DOHH2 (cell line): ENCODE measurements at regions not wholly inside any gene's neighbourhood (a gene's known extent, or its start where the extent isn't known, plus 50 kb on each side); places are given as distances from the start of the nearest gene placed in this dataset.

Experiments used
- H3F3A ChIP-seq: fragments of 200-600 bp; sonication (generic), shearing (Covaris generic); 2 replicates; pipeline ENCODE4 v1.6.0; 2016; ENCODE audit warnings: antibody characterized with exemption, mild to moderate bottlenecking; ENCODE audit not compliant: control insufficient read depth, insufficient read depth
- H3K27ac ChIP-seq: fragments of 200-600 bp; sonication (generic); 2 replicates; pipeline ENCODE4 v1.5.1; 2014; ENCODE audit warnings: low read depth, mild to moderate bottlenecking, low read length, moderate library complexity
- H3K27me3 ChIP-seq: fragments of 200-600 bp; sonication (generic); 2 replicates; pipeline ENCODE4 v1.6.1; 2014; ENCODE audit warnings: mild to moderate bottlenecking, low read length, mixed read lengths; ENCODE audit not compliant: control insufficient read depth
- H3K36me3 ChIP-seq: fragments of 200-600 bp; sonication (generic); 2 replicates; pipeline ENCODE4 v1.6.1; 2014; ENCODE audit warnings: mild to moderate bottlenecking, low read length, moderate library complexity, mixed read lengths; ENCODE audit not compliant: control insufficient read depth
- H3K4me1 ChIP-seq: fragments of 200-600 bp; sonication (generic); 2 replicates; pipeline ENCODE4 v1.6.1; 2014; ENCODE audit warnings: mild to moderate bottlenecking, low read length, mixed read lengths; ENCODE audit not compliant: control insufficient read depth
- H3K4me2 ChIP-seq: fragments of 200-600 bp; sonication (generic); 2 replicates; pipeline ENCODE4 v1.6.0; 2014; ENCODE audit warnings: mild to moderate bottlenecking, low read length, moderate library complexity
- H3K4me3 ChIP-seq: fragments of 200-600 bp; sonication (generic); 2 replicates; pipeline ENCODE4 v1.5.1; 2014; ENCODE audit warnings: mild to moderate bottlenecking, low read length, mixed read lengths
- H3K79me2 ChIP-seq: fragments of 200-600 bp; sonication (generic); 2 replicates; pipeline ENCODE4 v1.6.1; 2014; ENCODE audit warnings: mild to moderate bottlenecking, low read length, mixed read lengths; ENCODE audit not compliant: control insufficient read depth
- H3K9me2 ChIP-seq: fragments of 200-600 bp; sonication (generic); replicated peaks from 2 replicates; pipeline ENCODE4 v1.6.1; 2014; ENCODE audit warnings: mild to moderate bottlenecking, low read length, mixed read lengths; ENCODE audit not compliant: control insufficient read depth
- H3K9me3 ChIP-seq: fragments of 200-600 bp; sonication (generic); 2 replicates; pipeline ENCODE4 v1.6.1; 2014; ENCODE audit warnings: antibody characterized with exemption, low read length, mixed read lengths; ENCODE audit not compliant: control insufficient read depth, insufficient read depth
- H4K20me1 ChIP-seq: fragments of 200-600 bp; sonication (generic); 2 replicates; pipeline ENCODE4 v1.6.0; 2014; ENCODE audit warnings: low read depth, mild to moderate bottlenecking, antibody characterized with exemption, low read length, moderate library complexity; ENCODE audit not compliant: control insufficient read depth, insufficient read depth
- EZH2phosphoT487 ChIP-seq: fragments of 200-600 bp; sonication (generic); IDR thresholded peaks from 2 replicates; pipeline ENCODE4 v1.6.1; 2017; ENCODE audit warnings: borderline replicate concordance, mild to moderate bottlenecking, antibody characterized with exemption, low read length, moderate library complexity, mixed read lengths
- TF ChIP-seq, protein P1 (sequence below): fragments of 200-600 bp; sonication (generic); IDR thresholded peaks from one replicate; pipeline ENCODE4 v1.5.1; 2014; ENCODE audit warnings: antibody characterized with exemption, mild to moderate bottlenecking, low read depth, low read length; ENCODE audit not compliant: poor library complexity, severe bottlenecking

DNA sequence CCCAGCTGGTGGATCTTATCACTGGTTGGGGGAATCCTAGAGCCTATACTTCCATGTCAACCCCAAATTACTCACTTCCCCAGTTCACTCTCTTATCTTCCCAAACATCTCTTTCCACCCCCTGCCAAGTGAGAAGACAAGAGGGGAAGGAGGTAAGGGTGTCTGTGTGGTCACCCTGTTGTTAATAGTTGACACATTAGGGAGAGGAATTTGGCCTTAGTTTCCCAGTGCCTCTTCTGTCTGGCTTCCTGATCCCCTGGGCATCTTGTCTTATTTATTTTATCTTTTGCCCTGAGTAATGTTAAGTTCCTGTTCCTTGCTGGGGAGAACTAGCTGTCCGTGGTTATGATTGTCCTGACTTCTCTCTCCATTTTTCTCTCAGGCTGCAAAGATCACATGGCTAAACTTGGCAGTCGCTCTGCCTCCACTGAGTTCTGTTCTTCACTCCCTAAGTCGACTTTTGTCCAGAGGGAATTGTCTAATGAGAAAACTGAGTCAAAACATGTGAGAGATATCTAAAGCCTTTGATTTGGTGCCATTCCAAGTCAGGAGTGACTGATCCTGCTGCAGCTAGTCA lies 157.1 kb upstream of the SYT6 start:
- Histone ChIP-seq H3K27ac (no peak overlapping the region), H3K36me3 (no peaks in the 10 kb centered on the region), H3K27me3 (no peaks in the 10 kb centered on the region), H4K20me1 (no peaks in the 10 kb centered on the region), H3K9me3 (no peaks in the 10 kb centered on the region), H3K4me3 (no peak overlapping the region), H3K79me2 (no peaks in the 10 kb centered on the region), H3K4me2 (no peak overlapping the region), H3K9me2 (no peaks in the 10 kb centered on the region), H3F3A (no peaks in the 10 kb centered on the region), H3K4me1 (no peaks in the 10 kb centered on the region)
- TF ChIP-seq, protein P1, sequence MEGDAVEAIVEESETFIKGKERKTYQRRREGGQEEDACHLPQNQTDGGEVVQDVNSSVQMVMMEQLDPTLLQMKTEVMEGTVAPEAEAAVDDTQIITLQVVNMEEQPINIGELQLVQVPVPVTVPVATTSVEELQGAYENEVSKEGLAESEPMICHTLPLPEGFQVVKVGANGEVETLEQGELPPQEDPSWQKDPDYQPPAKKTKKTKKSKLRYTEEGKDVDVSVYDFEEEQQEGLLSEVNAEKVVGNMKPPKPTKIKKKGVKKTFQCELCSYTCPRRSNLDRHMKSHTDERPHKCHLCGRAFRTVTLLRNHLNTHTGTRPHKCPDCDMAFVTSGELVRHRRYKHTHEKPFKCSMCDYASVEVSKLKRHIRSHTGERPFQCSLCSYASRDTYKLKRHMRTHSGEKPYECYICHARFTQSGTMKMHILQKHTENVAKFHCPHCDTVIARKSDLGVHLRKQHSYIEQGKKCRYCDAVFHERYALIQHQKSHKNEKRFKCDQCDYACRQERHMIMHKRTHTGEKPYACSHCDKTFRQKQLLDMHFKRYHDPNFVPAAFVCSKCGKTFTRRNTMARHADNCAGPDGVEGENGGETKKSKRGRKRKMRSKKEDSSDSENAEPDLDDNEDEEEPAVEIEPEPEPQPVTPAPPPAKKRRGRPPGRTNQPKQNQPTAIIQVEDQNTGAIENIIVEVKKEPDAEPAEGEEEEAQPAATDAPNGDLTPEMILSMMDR, result no peak
- no peak for TF ChIP-seq EZH2phosphoT487

DNA sequence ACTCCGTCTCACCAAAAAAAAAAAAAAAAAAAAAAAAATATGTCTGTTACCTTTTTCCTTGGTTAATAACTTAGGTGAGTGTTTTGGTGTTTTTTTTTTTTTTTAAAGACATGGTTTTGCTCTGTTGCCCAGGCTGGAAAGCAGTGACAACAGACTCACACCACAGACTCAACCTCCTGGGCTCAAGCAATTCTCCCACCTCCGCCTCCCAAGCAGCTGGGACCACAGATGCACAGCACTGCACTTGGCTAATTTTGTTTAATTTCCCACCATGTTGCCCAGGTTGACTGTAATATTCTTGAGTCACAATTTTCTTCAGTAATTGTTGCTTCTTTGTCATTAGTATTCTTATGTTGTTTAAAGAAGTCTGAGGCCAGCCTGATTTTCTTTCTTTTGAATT lies 149.2 kb upstream of the SYT6 start:
- H3K27ac ChIP-seq, result no peak overlapping the region
- H3K4me1 ChIP-seq, result no peaks in the 10 kb centered on the region
- no peak overlapping the region for H3K4me2 ChIP-seq
- no peaks in the 10 kb centered on the region for H4K20me1 ChIP-seq
- H3K27me3 ChIP-seq, result 0 out of 2 replicates have a peak, but pooled peaks cover 4% of the 10 kb centered on the region
- no peaks in the 10 kb centered on the region for H3K9me2 ChIP-seq
- no peak for TF ChIP-seq EZH2phosphoT487
- TF ChIP-seq, protein P1, result no peak
- no peaks in the 10 kb centered on the region for H3F3A ChIP-seq
- no peak overlapping the region for H3K4me3 ChIP-seq
- no peaks in the 10 kb centered on the region for H3K9me3 ChIP-seq
- no peaks in the 10 kb centered on the region for H3K79me2 ChIP-seq
- H3K36me3 ChIP-seq, result no peaks in the 10 kb centered on the region

DNA sequence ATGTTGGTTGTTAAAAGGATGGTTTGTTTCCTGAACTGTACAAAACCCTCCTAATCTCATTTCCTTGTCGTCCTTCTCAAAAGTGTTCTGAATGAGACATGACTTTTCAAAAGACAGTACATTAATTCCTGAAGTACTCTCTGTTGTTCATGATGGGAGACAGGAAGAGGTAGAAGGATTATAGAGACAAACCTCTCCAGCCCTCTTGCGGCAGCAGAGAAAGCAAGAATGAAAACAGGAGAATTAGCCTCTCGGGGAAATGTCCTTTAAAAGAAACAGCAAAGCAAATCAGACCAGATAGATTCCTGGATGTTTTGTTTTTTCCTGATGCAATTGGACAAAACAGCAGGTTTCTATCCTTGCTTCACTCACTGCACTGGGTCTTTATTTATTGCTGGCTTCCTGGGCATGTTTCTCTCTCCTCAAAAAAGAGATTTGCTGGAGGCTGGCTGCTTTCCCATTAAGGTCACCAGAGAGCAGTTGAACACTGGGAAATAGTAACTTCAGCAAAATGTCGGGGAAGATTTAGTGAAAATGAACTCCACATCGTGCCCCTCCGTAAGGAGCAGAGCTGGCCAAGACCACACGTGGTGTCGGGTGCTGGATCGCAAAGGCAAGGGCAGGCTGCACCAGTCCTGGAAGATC lies 145.8 kb upstream of the SYT6 start:
- no peaks in the 10 kb centered on the region for H3K79me2 ChIP-seq
- TF ChIP-seq, protein P1, result no peak
- TF ChIP-seq EZH2phosphoT487, result no peak
- no peaks in the 10 kb centered on the region for H3K36me3 ChIP-seq

More for the DNA sequence above, 145.8 kb upstream of the SYT6 start:
- no peak overlapping the region for H3K27ac ChIP-seq
- 0 out of 2 replicates have a peak, but pooled peaks cover 4% of the 10 kb centered on the region for H3K27me3 ChIP-seq
- no peaks in the 10 kb centered on the region for H4K20me1 ChIP-seq
- no peaks in the 10 kb centered on the region for H3F3A ChIP-seq
- H3K4me1 ChIP-seq, result no peaks in the 10 kb centered on the region
- H3K4me2 ChIP-seq, result no peak overlapping the region
- H3K4me3 ChIP-seq, result no peak overlapping the region
- no peaks in the 10 kb centered on the region for H3K9me3 ChIP-seq
- H3K9me2 ChIP-seq, result no peaks in the 10 kb centered on the region
